Tibial artery (tissue), 4 donors: ENCODE measurements at regions not wholly inside any gene's neighbourhood (a gene's known extent, or its start where the extent isn't known, plus 50 kb on each side); places are given as distances from the start of the nearest gene placed in this dataset.

ENCODE experiments used
- DNase-seq, 2 donors: peaks; one replicate each; pipeline ENCODE4 v3.0.0-alpha.2; 2019
- H3K27ac ChIP-seq, 2 donors: fragments of 200-600 bp; sonication (generic) in 1 of 2; 1 replicate in 1 of 2; 2 replicates in 1 of 2; pipeline ENCODE4 v1.5.1; 2018 to 2019; ENCODE audit warnings: mild to moderate bottlenecking in 1 of 2
- H3K27me3 ChIP-seq, 2 donors: fragments of 200-600 bp; sonication (generic) in 1 of 2; one replicate each; pipeline versions ENCODE4 v1.5.1 to v1.6.0; 2016 to 2019
- H3K36me3 ChIP-seq, 3 donors: fragments of 200-600 bp; sonication (generic) in 2 of 3; one replicate each; pipeline ENCODE4 v1.5.1; 2016 to 2019; ENCODE audit warnings: mild to moderate bottlenecking in 2 of 3
- H3K4me1 ChIP-seq, 4 donors: fragments of 200-600 bp; sonication (generic) in 2 of 4; 1 replicate in 3 of 4; 2 replicates in 1 of 4; pipeline ENCODE4 v1.5.1; 2016 to 2019
- H3K4me3 ChIP-seq, 2 donors: fragments of 200-600 bp; sonication (generic) in 1 of 2; 1 replicate in 1 of 2; 2 replicates in 1 of 2; pipeline ENCODE4 v1.5.1; 2018 to 2019; ENCODE audit warnings: mild to moderate bottlenecking in 2 of 2
- H3K9me3 ChIP-seq, 3 donors: fragments of 200-600 bp; sonication (generic) in 1 of 3; one replicate each; pipeline ENCODE4 v1.5.1; 2016 to 2019
- intact Hi-C: fragments of 100-400 bp; cut with DNase I; formaldehyde crosslinking; loops from one replicate; pipeline ENCODE4 v1.15.0; 2023; ENCODE audit warnings: low total_unique reads
- TF ChIP-seq, protein P1 (sequence below), 2 experiments: fragments of 200-600 bp in 1 of 2; fragments of 450-650 bp in 1 of 2; IDR thresholded peaks; one replicate each; pipeline ENCODE4 v1.5.1; 2017 to 2019; ENCODE audit warnings: antibody characterized with exemption in 2 of 2, mild to moderate bottlenecking in 1 of 2, moderate library complexity in 1 of 2

DNA sequence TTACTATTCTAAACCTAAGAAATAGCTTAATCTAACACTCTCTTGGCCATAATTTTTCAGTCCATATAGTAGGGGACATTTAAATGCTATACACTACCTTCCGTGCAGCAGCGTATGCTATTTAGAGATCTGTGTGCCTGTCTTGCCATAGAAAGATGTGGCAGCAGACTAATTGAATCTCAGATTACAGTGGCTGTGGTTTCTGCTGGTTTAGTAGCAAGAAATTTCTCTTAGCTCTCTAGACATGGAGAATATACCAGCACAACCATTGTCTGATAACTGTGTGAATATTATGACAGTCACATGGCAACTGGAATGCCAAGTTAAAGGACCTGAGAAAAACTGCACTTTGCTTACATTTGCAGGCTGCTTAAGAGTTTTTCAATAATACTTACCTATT, 672.4 kb upstream of the MIR17HG start:
- Histone ChIP-seq H3K4me1 (no peaks in the 10 kb centered on the region), H3K27ac (no peak overlapping the region), H3K9me3 (no peaks in the 10 kb centered on the region), H3K27me3 (no peaks in the 10 kb centered on the region), H3K36me3 (no peaks in the 10 kb centered on the region), H3K4me3 (no peak overlapping the region)
- TF ChIP-seq, protein P1, sequence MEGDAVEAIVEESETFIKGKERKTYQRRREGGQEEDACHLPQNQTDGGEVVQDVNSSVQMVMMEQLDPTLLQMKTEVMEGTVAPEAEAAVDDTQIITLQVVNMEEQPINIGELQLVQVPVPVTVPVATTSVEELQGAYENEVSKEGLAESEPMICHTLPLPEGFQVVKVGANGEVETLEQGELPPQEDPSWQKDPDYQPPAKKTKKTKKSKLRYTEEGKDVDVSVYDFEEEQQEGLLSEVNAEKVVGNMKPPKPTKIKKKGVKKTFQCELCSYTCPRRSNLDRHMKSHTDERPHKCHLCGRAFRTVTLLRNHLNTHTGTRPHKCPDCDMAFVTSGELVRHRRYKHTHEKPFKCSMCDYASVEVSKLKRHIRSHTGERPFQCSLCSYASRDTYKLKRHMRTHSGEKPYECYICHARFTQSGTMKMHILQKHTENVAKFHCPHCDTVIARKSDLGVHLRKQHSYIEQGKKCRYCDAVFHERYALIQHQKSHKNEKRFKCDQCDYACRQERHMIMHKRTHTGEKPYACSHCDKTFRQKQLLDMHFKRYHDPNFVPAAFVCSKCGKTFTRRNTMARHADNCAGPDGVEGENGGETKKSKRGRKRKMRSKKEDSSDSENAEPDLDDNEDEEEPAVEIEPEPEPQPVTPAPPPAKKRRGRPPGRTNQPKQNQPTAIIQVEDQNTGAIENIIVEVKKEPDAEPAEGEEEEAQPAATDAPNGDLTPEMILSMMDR (IDR thresholded peaks at IDR 0.05): no peak
- DNase-seq: no peak
- intact Hi-C loops: no loop called here

- TF ChIP-seq, protein P1 (IDR thresholded peaks at IDR 0.05): no peak
- no peak for DNase-seq
- intact Hi-C loops: no loop called here
- Histone ChIP-seq H3K4me1 (no peaks in the 10 kb centered on the region), H3K27me3 (no peaks in the 10 kb centered on the region), H3K27ac (no peak overlapping the region), H3K9me3 (no peaks in the 10 kb centered on the region), H3K4me3 (no peak overlapping the region), H3K36me3 (no peaks in the 10 kb centered on the region)
Measured at GRCh38 chr13:90680826-90681225, 666.7 kb upstream of the MIR17HG start.

- Histone ChIP-seq H3K4me3 (no peak overlapping the region), H3K9me3 (no peaks in the 10 kb centered on the region), H3K27me3 (no peaks in the 10 kb centered on the region), H3K27ac (no peak overlapping the region), H3K36me3 (no peaks in the 10 kb centered on the region), H3K4me1 (peaks cover 0 to 4% (median 0%) of the 10 kb centered on the region in 4 donors)
- intact Hi-C loops: no loop called here
- TF ChIP-seq, protein P1 (IDR thresholded peaks at IDR 0.05): no peak
- DNase-seq: no peak
Measured at GRCh38 chr13:90683711-90684131, 663.8 kb upstream of the MIR17HG start.

GRCh38 chr13:90686442-90686841, 661.0 kb upstream of the MIR17HG start:
- H3K4me3 ChIP-seq: no peak overlapping the region
- peaks cover 0 to 18% (median 3%) of the 10 kb centered on the region in 4 donors for H3K4me1 ChIP-seq
- intact Hi-C loops: no loop called here
- TF ChIP-seq, protein P1 (IDR thresholded peaks at IDR 0.05): no peak
- DNase-seq: no peak
- no peak overlapping the region for H3K27ac ChIP-seq
- H3K36me3 ChIP-seq: no peaks in the 10 kb centered on the region
- H3K9me3 ChIP-seq: peaks cover 0 to 2% (median 0%) of the 10 kb centered on the region in 3 donors
- H3K27me3 ChIP-seq: no peaks in the 10 kb centered on the region

DNA sequence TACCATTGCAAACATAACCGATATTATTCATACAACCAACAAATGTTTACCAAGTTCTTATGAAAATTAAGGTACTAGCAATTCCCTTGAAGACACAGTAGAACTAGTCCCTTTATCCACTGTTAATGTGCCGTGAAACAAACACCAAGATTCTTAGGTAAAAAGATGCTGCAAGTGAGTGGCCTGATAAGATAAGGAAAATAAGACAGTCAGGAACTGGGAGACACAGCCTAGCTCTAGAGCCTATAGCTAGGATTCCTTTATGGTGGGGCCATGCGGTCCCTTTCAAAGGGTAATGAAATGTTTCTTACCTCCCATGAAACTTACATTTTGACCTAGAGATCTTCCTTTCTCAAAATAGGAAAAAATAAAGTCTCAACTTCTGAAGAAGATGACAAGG, 658.4 kb upstream of the MIR17HG start:
- intact Hi-C loops: no loop called here
- DNase-seq: no peak
- Histone ChIP-seq H3K27me3 (no peaks in the 10 kb centered on the region), H3K27ac (no peak overlapping the region), H3K4me3 (no peak overlapping the region), H3K36me3 (no peaks in the 10 kb centered on the region), H3K9me3 (peaks cover 0 to 2% (median 0%) of the 10 kb centered on the region in 3 donors), H3K4me1 (peaks cover 0 to 20% (median 3%) of the 10 kb centered on the region in 4 donors)
- TF ChIP-seq, protein P1 (IDR thresholded peaks at IDR 0.05): no peak
